SK-N-SH (cell line): ENCODE measurements at regions not wholly inside any gene's neighbourhood (a gene's known extent, or its start where the extent isn't known, plus 50 kb on each side); places are given as distances from the start of the nearest gene placed in this dataset.

Experiments
- FOXM1 ChIP-seq: IDR thresholded peaks from 2 replicates; pipeline ENCODE4 v1.4.0; 2012; ENCODE audit warnings: low read depth, mild to moderate bottlenecking
- RFX5 ChIP-seq: IDR thresholded peaks from 2 replicates; pipeline ENCODE4 v1.6.1; 2012; ENCODE audit warnings: mild to moderate bottlenecking, improper control_type of control experiment, low read length
- USF2 ChIP-seq: fragments of 150-350 bp; IDR thresholded peaks from 2 replicates; pipeline ENCODE4 v1.6.1; 2017; ENCODE audit warnings: antibody characterized with exemption, low read length, low read depth, borderline replicate concordance
- TF ChIP-seq, protein P1 (sequence below): fragments of 200-600 bp; sonication (generic); IDR thresholded peaks from 2 replicates; pipeline ENCODE4 v1.6.1; 2017; ENCODE audit warnings: antibody characterized with exemption, mild to moderate bottlenecking, moderate library complexity

DNA sequence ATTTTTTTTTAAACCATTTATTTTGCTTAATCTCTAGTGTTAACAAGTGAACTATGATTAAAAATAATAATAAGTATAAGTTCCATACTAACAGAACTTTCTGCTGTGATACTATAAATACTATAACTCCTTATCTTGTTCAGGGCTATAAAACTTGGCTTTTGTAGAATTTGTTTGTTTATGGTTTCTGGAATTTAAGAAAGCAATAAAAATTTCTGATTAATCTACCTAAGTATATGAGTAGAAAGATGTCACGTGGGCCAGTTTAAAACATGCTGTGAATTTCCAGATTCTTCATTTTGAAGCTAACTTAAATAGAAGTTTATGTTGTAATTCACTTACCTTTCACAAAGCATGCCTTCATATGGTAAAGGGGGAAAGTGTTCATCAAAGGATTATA lies 1236.3 kb upstream of the ACVR2A start:
- TF ChIP-seq, protein P1, sequence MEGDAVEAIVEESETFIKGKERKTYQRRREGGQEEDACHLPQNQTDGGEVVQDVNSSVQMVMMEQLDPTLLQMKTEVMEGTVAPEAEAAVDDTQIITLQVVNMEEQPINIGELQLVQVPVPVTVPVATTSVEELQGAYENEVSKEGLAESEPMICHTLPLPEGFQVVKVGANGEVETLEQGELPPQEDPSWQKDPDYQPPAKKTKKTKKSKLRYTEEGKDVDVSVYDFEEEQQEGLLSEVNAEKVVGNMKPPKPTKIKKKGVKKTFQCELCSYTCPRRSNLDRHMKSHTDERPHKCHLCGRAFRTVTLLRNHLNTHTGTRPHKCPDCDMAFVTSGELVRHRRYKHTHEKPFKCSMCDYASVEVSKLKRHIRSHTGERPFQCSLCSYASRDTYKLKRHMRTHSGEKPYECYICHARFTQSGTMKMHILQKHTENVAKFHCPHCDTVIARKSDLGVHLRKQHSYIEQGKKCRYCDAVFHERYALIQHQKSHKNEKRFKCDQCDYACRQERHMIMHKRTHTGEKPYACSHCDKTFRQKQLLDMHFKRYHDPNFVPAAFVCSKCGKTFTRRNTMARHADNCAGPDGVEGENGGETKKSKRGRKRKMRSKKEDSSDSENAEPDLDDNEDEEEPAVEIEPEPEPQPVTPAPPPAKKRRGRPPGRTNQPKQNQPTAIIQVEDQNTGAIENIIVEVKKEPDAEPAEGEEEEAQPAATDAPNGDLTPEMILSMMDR: no peak
- TF ChIP-seq USF2: no peak
- TF ChIP-seq FOXM1: no peak
- TF ChIP-seq RFX5: no peak
